SK-N-SH (cell line): ENCODE measurements at regions not wholly inside any gene's neighbourhood (a gene's known extent, or its start where the extent isn't known, plus 50 kb on each side); places are given as distances from the start of the nearest gene placed in this dataset.

Experiments
- FOXM1 ChIP-seq: IDR thresholded peaks from 2 replicates; pipeline ENCODE4 v1.4.0; 2012; ENCODE audit warnings: low read depth, mild to moderate bottlenecking
- JUND ChIP-seq: IDR thresholded peaks from 2 replicates; pipeline ENCODE4 v1.4.0; 2012
- RXRA ChIP-seq: IDR thresholded peaks from 2 replicates; pipeline ENCODE4 v1.4.0; 2012; ENCODE audit warnings: low read depth, mild to moderate bottlenecking, borderline replicate concordance
- TF ChIP-seq, protein P1 (sequence below): fragments of 200-600 bp; sonication (generic); IDR thresholded peaks from 2 replicates; pipeline ENCODE4 v1.6.1; 2017; ENCODE audit warnings: antibody characterized with exemption, mild to moderate bottlenecking, moderate library complexity
- TF ChIP-seq, protein P2 (sequence below): IDR thresholded peaks from 2 replicates; pipeline ENCODE4 v1.4.0; 2012; ENCODE audit warnings: low read depth

DNA sequence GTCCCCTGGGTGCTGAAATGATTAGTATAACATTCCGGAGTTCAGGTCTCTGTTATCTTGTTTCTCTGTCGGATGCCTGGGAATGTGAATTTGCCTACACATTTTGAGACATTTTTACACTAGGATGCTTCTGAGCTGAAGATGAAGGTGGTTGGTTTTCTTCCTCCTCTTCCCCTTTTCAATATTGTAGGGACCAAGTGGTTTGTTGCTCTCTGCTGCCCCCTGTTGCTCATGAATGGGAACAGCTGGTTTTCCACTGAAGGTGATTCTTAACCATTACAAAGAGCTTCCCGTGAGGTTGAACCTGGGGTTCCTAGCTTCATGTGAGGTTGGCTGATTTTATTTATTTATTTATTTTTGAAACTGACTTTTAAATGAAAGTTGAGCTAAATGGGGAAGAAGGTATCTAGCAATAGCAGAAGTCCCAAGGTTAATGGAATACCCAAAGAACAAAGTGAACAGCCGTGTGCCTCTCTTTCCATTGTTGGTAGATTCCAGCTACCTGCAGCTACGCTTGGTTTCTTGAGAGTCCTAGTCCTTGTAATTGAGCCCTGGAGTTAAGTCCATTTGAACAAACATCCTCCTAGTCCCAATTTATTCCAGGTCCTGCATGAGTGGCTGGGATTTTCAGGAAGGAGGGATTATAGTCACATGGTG is 983.9 kb upstream of the EEF2KMT start:
- TF ChIP-seq RXRA (no peak), FOXM1 (no peak), JUND (no peak)
- TF ChIP-seq, protein P1, sequence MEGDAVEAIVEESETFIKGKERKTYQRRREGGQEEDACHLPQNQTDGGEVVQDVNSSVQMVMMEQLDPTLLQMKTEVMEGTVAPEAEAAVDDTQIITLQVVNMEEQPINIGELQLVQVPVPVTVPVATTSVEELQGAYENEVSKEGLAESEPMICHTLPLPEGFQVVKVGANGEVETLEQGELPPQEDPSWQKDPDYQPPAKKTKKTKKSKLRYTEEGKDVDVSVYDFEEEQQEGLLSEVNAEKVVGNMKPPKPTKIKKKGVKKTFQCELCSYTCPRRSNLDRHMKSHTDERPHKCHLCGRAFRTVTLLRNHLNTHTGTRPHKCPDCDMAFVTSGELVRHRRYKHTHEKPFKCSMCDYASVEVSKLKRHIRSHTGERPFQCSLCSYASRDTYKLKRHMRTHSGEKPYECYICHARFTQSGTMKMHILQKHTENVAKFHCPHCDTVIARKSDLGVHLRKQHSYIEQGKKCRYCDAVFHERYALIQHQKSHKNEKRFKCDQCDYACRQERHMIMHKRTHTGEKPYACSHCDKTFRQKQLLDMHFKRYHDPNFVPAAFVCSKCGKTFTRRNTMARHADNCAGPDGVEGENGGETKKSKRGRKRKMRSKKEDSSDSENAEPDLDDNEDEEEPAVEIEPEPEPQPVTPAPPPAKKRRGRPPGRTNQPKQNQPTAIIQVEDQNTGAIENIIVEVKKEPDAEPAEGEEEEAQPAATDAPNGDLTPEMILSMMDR = peak; percentile 40
- TF ChIP-seq, protein P2, sequence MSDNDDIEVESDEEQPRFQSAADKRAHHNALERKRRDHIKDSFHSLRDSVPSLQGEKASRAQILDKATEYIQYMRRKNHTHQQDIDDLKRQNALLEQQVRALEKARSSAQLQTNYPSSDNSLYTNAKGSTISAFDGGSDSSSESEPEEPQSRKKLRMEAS = no peak
